KMS-11 (cell line): ENCODE measurements at regions not wholly inside any gene's neighbourhood (a gene's known extent, or its start where the extent isn't known, plus 50 kb on each side); places are given as distances from the start of the nearest gene placed in this dataset.

Experiments
- H2AFZ ChIP-seq: fragments of 200-600 bp; sonication (generic); 2 replicates; pipeline ENCODE4 v1.6.1; 2016; ENCODE audit warnings: antibody characterized with exemption, mixed run types, low read depth
- H3K27ac ChIP-seq: fragments of 200-600 bp; sonication (generic); 2 replicates; pipeline ENCODE4 v1.6.1; 2016; ENCODE audit warnings: mild to moderate bottlenecking, mixed run types
- H3K27me3 ChIP-seq: fragments of 200-600 bp; sonication (generic); 2 replicates; pipeline ENCODE4 v1.6.1; 2017; ENCODE audit warnings: mild to moderate bottlenecking, low read depth, mixed run types, moderate library complexity; ENCODE audit not compliant: insufficient read depth
- H3K36me3 ChIP-seq: fragments of 200-600 bp; sonication (generic); 2 replicates; pipeline ENCODE4 v1.6.1; 2017; ENCODE audit warnings: mild to moderate bottlenecking, mixed run types; ENCODE audit not compliant: insufficient read depth
- H3K4me1 ChIP-seq: fragments of 200-600 bp; sonication (generic); 2 replicates; pipeline ENCODE4 v1.6.1; 2016; ENCODE audit warnings: mild to moderate bottlenecking, low read depth, mixed run types; ENCODE audit not compliant: poor library complexity, severe bottlenecking
- H3K4me2 ChIP-seq: fragments of 200-600 bp; sonication (generic); 2 replicates; pipeline ENCODE4 v1.7.0; 2016; ENCODE audit warnings: mild to moderate bottlenecking, mixed run types
- H3K4me3 ChIP-seq: fragments of 200-600 bp; sonication (generic); IDR thresholded peaks from 2 replicates; pipeline ENCODE4 v1.6.1; 2017; ENCODE audit warnings: low read depth, low read length, mixed read lengths; ENCODE audit not compliant: insufficient read depth
- H3K79me2 ChIP-seq: fragments of 200-600 bp; sonication (generic); 2 replicates; pipeline ENCODE4 v1.6.1; 2016; ENCODE audit warnings: low read depth, mixed run types; ENCODE audit not compliant: insufficient read depth
- H3K9ac ChIP-seq: fragments of 200-600 bp; sonication (generic); 2 replicates; pipeline ENCODE4 v1.6.1; 2016; ENCODE audit warnings: mild to moderate bottlenecking, mixed run types
- H4K20me1 ChIP-seq: fragments of 200-600 bp; sonication (generic); 2 replicates; pipeline ENCODE4 v1.6.1; 2016; ENCODE audit warnings: mild to moderate bottlenecking, mixed run types; ENCODE audit not compliant: insufficient read depth
- TF ChIP-seq, protein P1 (sequence below): fragments of 200-600 bp; sonication (generic); conservative IDR thresholded peaks from 2 replicates; pipeline ENCODE4 v1.6.1; 2017; ENCODE audit warnings: low read depth, mild to moderate bottlenecking, antibody characterized with exemption, low read length, moderate library complexity, mixed read lengths

- Histone ChIP-seq H3K79me2 (no peaks in the 10 kb centered on the region), H3K4me3 (no peak overlapping the region), H3K4me1 (no peaks in the 10 kb centered on the region), H3K4me2 (no peak overlapping the region), H3K9ac (no peak overlapping the region), H3K36me3 (no peaks in the 10 kb centered on the region), H2AFZ (no peak overlapping the region), H3K27me3 (no peaks in the 10 kb centered on the region), H4K20me1 (no peaks in the 10 kb centered on the region), H3K27ac (no peak overlapping the region)
- TF ChIP-seq, protein P1, sequence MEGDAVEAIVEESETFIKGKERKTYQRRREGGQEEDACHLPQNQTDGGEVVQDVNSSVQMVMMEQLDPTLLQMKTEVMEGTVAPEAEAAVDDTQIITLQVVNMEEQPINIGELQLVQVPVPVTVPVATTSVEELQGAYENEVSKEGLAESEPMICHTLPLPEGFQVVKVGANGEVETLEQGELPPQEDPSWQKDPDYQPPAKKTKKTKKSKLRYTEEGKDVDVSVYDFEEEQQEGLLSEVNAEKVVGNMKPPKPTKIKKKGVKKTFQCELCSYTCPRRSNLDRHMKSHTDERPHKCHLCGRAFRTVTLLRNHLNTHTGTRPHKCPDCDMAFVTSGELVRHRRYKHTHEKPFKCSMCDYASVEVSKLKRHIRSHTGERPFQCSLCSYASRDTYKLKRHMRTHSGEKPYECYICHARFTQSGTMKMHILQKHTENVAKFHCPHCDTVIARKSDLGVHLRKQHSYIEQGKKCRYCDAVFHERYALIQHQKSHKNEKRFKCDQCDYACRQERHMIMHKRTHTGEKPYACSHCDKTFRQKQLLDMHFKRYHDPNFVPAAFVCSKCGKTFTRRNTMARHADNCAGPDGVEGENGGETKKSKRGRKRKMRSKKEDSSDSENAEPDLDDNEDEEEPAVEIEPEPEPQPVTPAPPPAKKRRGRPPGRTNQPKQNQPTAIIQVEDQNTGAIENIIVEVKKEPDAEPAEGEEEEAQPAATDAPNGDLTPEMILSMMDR = no peak
Observed at GRCh38 chr5:52728686-52729085, 59.0 kb upstream of the ITGA1 start.

- TF ChIP-seq, protein P1 = no peak
- no peaks in the 10 kb centered on the region for H3K4me1 ChIP-seq
- no peaks in the 10 kb centered on the region for H4K20me1 ChIP-seq
- H3K27ac ChIP-seq = no peak overlapping the region
- no peaks in the 10 kb centered on the region for H3K79me2 ChIP-seq
- no peak overlapping the region for H3K4me3 ChIP-seq
- no peak overlapping the region for H3K9ac ChIP-seq
- no peaks in the 10 kb centered on the region for H3K36me3 ChIP-seq
- no peaks in the 10 kb centered on the region for H3K27me3 ChIP-seq
- H2AFZ ChIP-seq = no peak overlapping the region
- no peak overlapping the region for H3K4me2 ChIP-seq
Observed at GRCh38 chr5:52731274-52732027, 56.3 kb upstream of the ITGA1 start.

DNA sequence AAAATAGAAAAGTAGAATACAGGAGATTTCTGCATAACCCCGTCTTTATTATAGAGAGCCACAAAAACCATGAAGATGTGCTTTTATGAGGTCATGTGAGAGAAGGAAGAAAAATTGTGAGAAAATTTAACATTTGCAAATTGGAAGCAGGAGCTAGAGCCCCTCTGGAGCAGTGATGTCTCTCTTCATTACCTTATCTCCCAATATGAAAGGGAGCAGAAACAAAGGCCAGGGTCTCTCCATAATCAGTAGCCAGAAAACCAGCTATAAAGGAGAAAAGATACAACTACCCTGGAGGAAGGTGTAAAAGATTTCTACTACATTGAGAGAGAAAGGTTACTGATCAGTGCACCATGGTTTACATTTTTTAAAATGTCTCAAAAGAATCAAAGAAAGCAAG, 53.2 kb upstream of the ITGA1 start:
- no peaks in the 10 kb centered on the region for H3K4me1 ChIP-seq
- no peaks in the 10 kb centered on the region for H3K27me3 ChIP-seq
- H2AFZ ChIP-seq = no peak overlapping the region
- H3K9ac ChIP-seq = no peak overlapping the region
- TF ChIP-seq, protein P1 = no peak
- no peaks in the 10 kb centered on the region for H3K36me3 ChIP-seq
- H4K20me1 ChIP-seq = no peaks in the 10 kb centered on the region
- H3K27ac ChIP-seq = no peak overlapping the region
- no peaks in the 10 kb centered on the region for H3K79me2 ChIP-seq
- no peak overlapping the region for H3K4me3 ChIP-seq
- H3K4me2 ChIP-seq = no peak overlapping the region

DNA sequence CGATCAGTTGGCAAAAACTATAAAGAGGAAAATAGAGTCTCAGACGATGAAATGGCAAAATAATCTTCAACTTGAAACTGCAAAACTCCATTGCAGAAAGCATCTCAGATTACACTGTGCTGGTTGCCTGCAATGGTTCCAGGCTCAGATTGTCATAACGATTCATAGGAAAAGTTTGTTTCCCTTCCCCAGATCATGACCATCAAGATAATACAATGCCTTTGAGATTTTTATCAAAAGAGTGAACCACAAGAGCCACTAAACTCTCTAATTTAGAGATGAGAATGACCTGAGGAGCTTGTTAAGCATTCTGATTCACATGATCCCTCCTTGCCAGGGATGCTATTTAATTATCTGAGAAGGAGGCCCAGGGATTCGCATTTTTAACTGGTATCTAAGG, 52.6 kb upstream of the ITGA1 start:
- TF ChIP-seq, protein P1 = no peak
- no peaks in the 10 kb centered on the region for H4K20me1 ChIP-seq
- H3K4me1 ChIP-seq = no peaks in the 10 kb centered on the region
- no peak overlapping the region for H2AFZ ChIP-seq
- H3K36me3 ChIP-seq = no peaks in the 10 kb centered on the region
- no peak overlapping the region for H3K4me2 ChIP-seq
- H3K27me3 ChIP-seq = no peaks in the 10 kb centered on the region
- H3K9ac ChIP-seq = no peak overlapping the region
- H3K27ac ChIP-seq = no peak overlapping the region
- no peaks in the 10 kb centered on the region for H3K79me2 ChIP-seq
- no peak overlapping the region for H3K4me3 ChIP-seq
